ENCODE measurements at regions not wholly inside any gene's neighbourhood (a gene's known extent, or its start where the extent isn't known, plus 50 kb on each side); places are given as distances from the start of the nearest gene placed in this dataset.

DNA sequence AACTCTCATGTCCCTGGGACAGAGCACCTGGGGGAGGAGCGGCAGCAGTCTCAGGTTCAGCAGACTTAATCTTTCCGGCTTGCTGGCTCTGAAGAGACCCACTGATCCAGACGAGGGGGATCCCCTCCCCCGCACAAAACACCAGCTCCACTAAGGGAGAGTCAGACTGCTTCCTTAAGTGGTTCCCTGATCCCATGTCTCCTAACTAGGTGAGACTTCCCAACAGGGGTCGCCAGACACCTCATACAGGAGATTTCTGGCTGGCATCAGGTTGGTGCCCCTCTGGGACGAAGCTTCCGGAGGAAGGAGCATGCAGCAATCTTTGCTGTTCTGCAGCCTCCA, 157.2 kb upstream of the TMEM45B start:
- H3K27ac ChIP-seq (ENCODE audit: low read depth in 1 of 2, low read length in 1 of 2): no peak overlapping the region
- H3K4me1 ChIP-seq (ENCODE audit: control insufficient read depth in 5 of 5, insufficient read depth in 5 of 5, low read length in 5 of 5): no peaks in the 10 kb centered on the region
- no peak for DNase-seq
- TF ChIP-seq, protein P1, sequence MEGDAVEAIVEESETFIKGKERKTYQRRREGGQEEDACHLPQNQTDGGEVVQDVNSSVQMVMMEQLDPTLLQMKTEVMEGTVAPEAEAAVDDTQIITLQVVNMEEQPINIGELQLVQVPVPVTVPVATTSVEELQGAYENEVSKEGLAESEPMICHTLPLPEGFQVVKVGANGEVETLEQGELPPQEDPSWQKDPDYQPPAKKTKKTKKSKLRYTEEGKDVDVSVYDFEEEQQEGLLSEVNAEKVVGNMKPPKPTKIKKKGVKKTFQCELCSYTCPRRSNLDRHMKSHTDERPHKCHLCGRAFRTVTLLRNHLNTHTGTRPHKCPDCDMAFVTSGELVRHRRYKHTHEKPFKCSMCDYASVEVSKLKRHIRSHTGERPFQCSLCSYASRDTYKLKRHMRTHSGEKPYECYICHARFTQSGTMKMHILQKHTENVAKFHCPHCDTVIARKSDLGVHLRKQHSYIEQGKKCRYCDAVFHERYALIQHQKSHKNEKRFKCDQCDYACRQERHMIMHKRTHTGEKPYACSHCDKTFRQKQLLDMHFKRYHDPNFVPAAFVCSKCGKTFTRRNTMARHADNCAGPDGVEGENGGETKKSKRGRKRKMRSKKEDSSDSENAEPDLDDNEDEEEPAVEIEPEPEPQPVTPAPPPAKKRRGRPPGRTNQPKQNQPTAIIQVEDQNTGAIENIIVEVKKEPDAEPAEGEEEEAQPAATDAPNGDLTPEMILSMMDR (IDR thresholded peaks at IDR 0.05; ENCODE audit: control extremely low read depth, extremely low read depth): no peak
- no peaks in the 10 kb centered on the region for H3K27me3 ChIP-seq (ENCODE audit: control insufficient read depth in 3 of 3, insufficient read depth in 3 of 3, low read length in 2 of 3)
- no peak for ATAC-seq (ENCODE audit: insufficient read depth, low FRiP score)
- 65 to 67% methylated on average over 7 of the region's 7 CpGs for WGBS, 2 donors
- no peaks in the 10 kb centered on the region for H3K36me3 ChIP-seq (ENCODE audit: control insufficient read depth in 4 of 4, insufficient read depth in 4 of 4, low read length in 4 of 4)
- H3K4me3 ChIP-seq: no peak overlapping the region
- no peak overlapping the region for H3K9ac ChIP-seq (ENCODE audit: insufficient read depth in 1 of 2, low read length in 2 of 2)
- H3K9me3 ChIP-seq (ENCODE audit: control insufficient read depth in 4 of 4, insufficient read depth in 3 of 4, low read length in 3 of 4): peaks cover 0 to 12% (median 7%) of the 10 kb centered on the region in 4 donors

DNA sequence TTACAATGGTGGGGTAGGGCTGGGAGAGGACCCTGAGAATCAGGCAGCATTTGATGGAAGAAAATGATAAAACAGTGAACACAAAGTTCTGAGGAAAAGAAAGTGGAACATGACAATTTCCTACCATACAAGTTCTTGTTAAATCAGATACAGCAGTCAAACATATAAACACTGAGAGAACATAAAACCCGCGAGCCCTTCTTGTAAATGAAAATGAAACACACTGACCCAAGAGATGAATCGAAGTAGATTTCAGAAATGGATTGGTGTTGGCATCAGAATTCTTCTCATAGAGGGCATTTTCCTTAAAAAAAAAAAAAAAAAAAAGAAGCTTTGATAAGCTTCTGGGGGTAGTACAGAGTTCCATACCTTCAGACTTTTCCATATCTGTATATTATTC, 134.7 kb upstream of the TMEM45B start:
- H3K9ac ChIP-seq (ENCODE audit: insufficient read depth in 1 of 2, low read length in 2 of 2): no peak overlapping the region
- no peaks in the 10 kb centered on the region for H3K9me3 ChIP-seq (ENCODE audit: control insufficient read depth in 4 of 4, insufficient read depth in 3 of 4, low read length in 3 of 4)
- DNase-seq (no peak), ATAC-seq (ENCODE audit: insufficient read depth, low FRiP score) (no peak)
- TF ChIP-seq, protein P1 (IDR thresholded peaks at IDR 0.05; ENCODE audit: control extremely low read depth, extremely low read depth): no peak
- H3K36me3 ChIP-seq (ENCODE audit: control insufficient read depth in 4 of 4, insufficient read depth in 4 of 4, low read length in 4 of 4): no peaks in the 10 kb centered on the region
- no peaks in the 10 kb centered on the region for H3K27me3 ChIP-seq (ENCODE audit: control insufficient read depth in 3 of 3, insufficient read depth in 3 of 3, low read length in 2 of 3)
- WGBS, 2 donors: 77 to 83% methylated on average over 3 of the region's 3 CpGs
- H3K27ac ChIP-seq (ENCODE audit: low read depth in 1 of 2, low read length in 1 of 2): no peak overlapping the region
- H3K4me3 ChIP-seq: no peak overlapping the region
- no peaks in the 10 kb centered on the region for H3K4me1 ChIP-seq (ENCODE audit: control insufficient read depth in 5 of 5, insufficient read depth in 5 of 5, low read length in 5 of 5)

DNA sequence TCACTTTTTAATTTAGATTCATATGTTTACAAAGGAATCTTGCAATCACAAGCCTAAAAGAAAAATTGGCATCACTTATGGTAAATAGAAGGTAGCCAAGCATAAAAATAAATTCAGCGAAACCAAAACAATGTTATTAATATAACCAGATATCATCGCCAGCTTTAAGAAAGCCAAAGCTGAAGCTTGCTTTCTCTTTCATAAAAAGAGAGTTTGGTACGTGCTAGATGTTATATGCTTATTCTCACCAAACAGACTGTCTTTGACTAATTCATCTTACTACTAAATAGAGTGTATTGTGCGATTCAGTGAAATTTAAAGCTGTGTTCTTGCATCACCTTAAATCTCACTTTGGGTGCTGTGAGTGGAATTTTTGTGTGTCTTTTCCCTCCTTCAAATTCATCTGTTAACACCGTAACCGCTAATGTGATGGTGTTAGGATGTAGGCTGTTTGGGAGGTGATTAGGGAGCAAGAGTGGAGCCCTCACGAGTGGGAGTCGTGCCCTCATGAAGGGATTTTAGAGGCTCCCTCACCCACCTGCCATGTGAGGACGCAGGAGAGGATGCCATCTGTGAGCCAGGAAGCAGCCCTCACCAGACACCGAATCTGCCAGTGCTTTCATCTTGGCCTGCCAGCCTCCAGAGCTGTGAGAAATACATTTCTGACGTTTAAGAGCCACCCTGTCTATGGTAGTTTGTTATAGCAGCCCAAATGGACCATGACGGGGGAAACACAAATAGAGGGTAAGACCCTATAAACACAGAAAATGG, 134.1 kb upstream of the TMEM45B start:
- WGBS, 2 donors: 73 to 75% methylated on average over 12 of the region's 12 CpGs
- Histone ChIP-seq H3K4me1 (ENCODE audit: control insufficient read depth in 5 of 5, insufficient read depth in 5 of 5, low read length in 5 of 5) (no peaks in the 10 kb centered on the region), H3K9ac (ENCODE audit: insufficient read depth in 1 of 2, low read length in 2 of 2) (no peak overlapping the region), H3K27me3 (ENCODE audit: control insufficient read depth in 3 of 3, insufficient read depth in 3 of 3, low read length in 2 of 3) (no peaks in the 10 kb centered on the region), H3K36me3 (ENCODE audit: control insufficient read depth in 4 of 4, insufficient read depth in 4 of 4, low read length in 4 of 4) (no peaks in the 10 kb centered on the region), H3K27ac (ENCODE audit: low read depth in 1 of 2, low read length in 1 of 2) (no peak overlapping the region), H3K4me3 (no peak overlapping the region), H3K9me3 (ENCODE audit: control insufficient read depth in 4 of 4, insufficient read depth in 3 of 4, low read length in 3 of 4) (no peaks in the 10 kb centered on the region)
- TF ChIP-seq, protein P1 (IDR thresholded peaks at IDR 0.05; ENCODE audit: control extremely low read depth, extremely low read depth): no peak
- DNase-seq (no peak), ATAC-seq (ENCODE audit: insufficient read depth, low FRiP score) (no peak)

DNA sequence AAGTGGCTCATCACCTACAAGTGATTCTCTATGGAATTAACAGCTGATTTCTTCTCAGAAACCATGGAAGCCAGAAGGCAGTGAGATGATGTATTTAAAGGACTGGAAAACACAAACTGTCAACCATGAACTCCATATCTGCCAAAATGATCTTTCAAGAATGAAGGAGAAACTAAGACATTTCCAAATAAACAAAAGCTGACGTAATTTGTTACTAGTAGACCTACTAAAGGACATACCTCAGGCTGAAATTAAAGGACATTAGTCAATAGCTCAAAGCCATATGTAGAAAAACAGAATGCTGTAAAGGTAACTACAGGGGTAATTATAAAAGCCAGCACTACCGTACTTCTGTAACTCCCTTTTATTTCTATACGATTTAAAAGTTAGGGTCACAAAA, 129.4 kb upstream of the TMEM45B start:
- Histone ChIP-seq H3K36me3 (ENCODE audit: control insufficient read depth in 4 of 4, insufficient read depth in 4 of 4, low read length in 4 of 4) (no peaks in the 10 kb centered on the region), H3K9ac (ENCODE audit: insufficient read depth in 1 of 2, low read length in 2 of 2) (no peak overlapping the region), H3K27ac (ENCODE audit: low read depth in 1 of 2, low read length in 1 of 2) (no peak overlapping the region), H3K27me3 (ENCODE audit: control insufficient read depth in 3 of 3, insufficient read depth in 3 of 3, low read length in 2 of 3) (no peaks in the 10 kb centered on the region), H3K4me3 (no peak overlapping the region), H3K4me1 (ENCODE audit: control insufficient read depth in 5 of 5, insufficient read depth in 5 of 5, low read length in 5 of 5) (no peaks in the 10 kb centered on the region), H3K9me3 (ENCODE audit: control insufficient read depth in 4 of 4, insufficient read depth in 3 of 4, low read length in 3 of 4) (no peaks in the 10 kb centered on the region)
- TF ChIP-seq, protein P1 (IDR thresholded peaks at IDR 0.05; ENCODE audit: control extremely low read depth, extremely low read depth): no peak
- WGBS, 2 donors: 74% methylated on average over 3 of the region's 3 CpGs
- DNase-seq (no peak), ATAC-seq (ENCODE audit: insufficient read depth, low FRiP score) (no peak)
